Activated CD4-positive, alpha-beta memory T cell treated with anti-CD3 and anti-CD28 coated beads, Interleukin-2, amount 10 ng/mL, durations not matched to agents 7 days and 5 days (primary cell): ENCODE measurements at regions not wholly inside any gene's neighbourhood (a gene's known extent, or its start where the extent isn't known, plus 50 kb on each side); places are given as distances from the start of the nearest gene placed in this dataset.

Experiments used
- CTCF ChIA-PET: fragments of 350-600 bp; sonication (Branson Sonifier 250); formaldehyde crosslinking; loops from one replicate; lab custom pipeline; 2021; ENCODE audit warnings: antibody characterized with exemption, inconsistent platforms; lab: Charles Lee
- POLR2A ChIA-PET: fragments of 350-600 bp; sonication (Branson Sonifier 250); formaldehyde crosslinking; loops from one replicate; lab custom pipeline; 2021; ENCODE audit warnings: antibody characterized with exemption; lab: Charles Lee
- DNase-seq: peaks from one replicate; pipeline ENCODE4 v3.0.0-alpha.2; 2020
- H3K27ac Mint-ChIP-seq: one replicate; pipeline ENCODE4 v1.8.0; 2021; ENCODE audit warnings: mild to moderate bottlenecking, mixed read lengths
- H3K27me3 Mint-ChIP-seq: one replicate; pipeline ENCODE4 v1.8.0; 2021; ENCODE audit warnings: mixed read lengths
- H3K36me3 Mint-ChIP-seq: one replicate; pipeline ENCODE4 v1.8.0; 2021; ENCODE audit warnings: low read depth, mixed read lengths
- H3K4me1 Mint-ChIP-seq: one replicate; pipeline ENCODE4 v1.8.0; 2021; ENCODE audit warnings: mixed read lengths
- H3K4me3 Mint-ChIP-seq: one replicate; pipeline ENCODE4 v1.8.0; 2021; ENCODE audit warnings: mild to moderate bottlenecking, mixed read lengths
- H3K9me3 Mint-ChIP-seq: one replicate; pipeline ENCODE4 v1.8.0; 2021; ENCODE audit warnings: mixed read lengths

- Mint-ChIP-seq H3K4me1 (no peaks in the 10 kb centered on the region), H3K27ac (no peak overlapping the region), H3K27me3 (peaks cover 70% of the 10 kb centered on the region), H3K4me3 (no peak overlapping the region), H3K36me3 (no peaks in the 10 kb centered on the region), H3K9me3 (no peaks in the 10 kb centered on the region)
- DNase-seq = no peak
- ChIA-PET POLR2A (no interaction called here), CTCF (interaction anchor here (0.9 to 3.6 kb wide), 3 partner anchors 9 to 182 kb away, joined by 3 to 13 read pairs (median 4); no protein-coding TSS in a partner anchor)
Measured at GRCh38 chr5:73311291-73312110, 137.1 kb downstream of the FOXD1 start.

GRCh38 chr5:73307645-73308355 is 134.8 kb downstream of the TMEM174 start:
- no peak for DNase-seq
- Mint-ChIP-seq H3K4me3 (no peak overlapping the region), H3K36me3 (no peaks in the 10 kb centered on the region), H3K4me1 (no peaks in the 10 kb centered on the region), H3K27ac (no peak overlapping the region), H3K9me3 (no peaks in the 10 kb centered on the region), H3K27me3 (peaks cover 71% of the 10 kb centered on the region)
- POLR2A ChIA-PET = no interaction called here
- CTCF ChIA-PET = no interaction called here

GRCh38 chr5:73306741-73307275 is 133.8 kb downstream of the TMEM174 start:
- Mint-ChIP-seq H3K9me3 (no peaks in the 10 kb centered on the region), H3K27ac (no peak overlapping the region), H3K4me3 (no peak overlapping the region), H3K27me3 (peaks cover 70% of the 10 kb centered on the region), H3K36me3 (no peaks in the 10 kb centered on the region), H3K4me1 (no peaks in the 10 kb centered on the region)
- ChIA-PET CTCF (no interaction called here), POLR2A (no interaction called here)
- DNase-seq = no peak

- DNase-seq = no peak
- H3K4me1 Mint-ChIP-seq = no peaks in the 10 kb centered on the region
- CTCF ChIA-PET = interaction anchor here (1.0 to 1.2 kb wide), 2 partner anchors 89 to 149 kb away, joined by 3 read pairs; no protein-coding TSS in a partner anchor
- H3K27ac Mint-ChIP-seq = no peak overlapping the region
- POLR2A ChIA-PET = interaction anchor here (0.7 kb wide), 1 partner anchor 82 kb away, joined by 3 read pairs; no protein-coding TSS in a partner anchor
- peaks cover 72% of the 10 kb centered on the region for H3K27me3 Mint-ChIP-seq
- H3K9me3 Mint-ChIP-seq = no peaks in the 10 kb centered on the region
- H3K4me3 Mint-ChIP-seq = no peak overlapping the region
- H3K36me3 Mint-ChIP-seq = no peaks in the 10 kb centered on the region
Measured at GRCh38 chr5:73306078-73306719, 133.2 kb downstream of the TMEM174 start.

- POLR2A ChIA-PET = interaction anchor here (0.7 kb wide), 1 partner anchor 82 kb away, joined by 3 read pairs; no protein-coding TSS in a partner anchor
- no peaks in the 10 kb centered on the region for H3K36me3 Mint-ChIP-seq
Measured at GRCh38 chr5:73305386-73305785, 132.4 kb downstream of the TMEM174 start.

GRCh38 chr5:73304381-73304780 is 131.4 kb downstream of the TMEM174 start:
- H3K9me3 Mint-ChIP-seq = no peaks in the 10 kb centered on the region

More at GRCh38 chr5:73305386-73305785, 132.4 kb downstream of the TMEM174 start:
- no peak overlapping the region for H3K4me3 Mint-ChIP-seq
- H3K27ac Mint-ChIP-seq = no peak overlapping the region
- H3K9me3 Mint-ChIP-seq = no peaks in the 10 kb centered on the region
- no peak for DNase-seq
- CTCF ChIA-PET = interaction anchor here (1.0 to 1.2 kb wide), 2 partner anchors 89 to 149 kb away, joined by 3 read pairs; no protein-coding TSS in a partner anchor
- H3K4me1 Mint-ChIP-seq = no peaks in the 10 kb centered on the region
- peaks cover 78% of the 10 kb centered on the region for H3K27me3 Mint-ChIP-seq

GRCh38 chr5:73303148-73304079 is 130.4 kb downstream of the TMEM174 start:
- CTCF ChIA-PET = interaction anchor here (1.2 kb wide), 1 partner anchor 148 kb away, joined by 4 read pairs; no protein-coding TSS in a partner anchor
- Mint-ChIP-seq H3K9me3 (no peaks in the 10 kb centered on the region), H3K36me3 (peaks cover 3% of the 10 kb centered on the region), H3K4me1 (peaks cover 3% of the 10 kb centered on the region), H3K27ac (no peak overlapping the region), H3K4me3 (no peak overlapping the region), H3K27me3 (peaks cover 80% of the 10 kb centered on the region)
- POLR2A ChIA-PET = no interaction called here
- DNase-seq = no peak

More at GRCh38 chr5:73304381-73304780, 131.4 kb downstream of the TMEM174 start:
- ChIA-PET CTCF (no interaction called here), POLR2A (no interaction called here)
- no peaks in the 10 kb centered on the region for H3K4me1 Mint-ChIP-seq
- no peak for DNase-seq
- H3K36me3 Mint-ChIP-seq = peaks cover under 1% of the 10 kb centered on the region
- peaks cover 79% of the 10 kb centered on the region for H3K27me3 Mint-ChIP-seq
- no peak overlapping the region for H3K4me3 Mint-ChIP-seq
- H3K27ac Mint-ChIP-seq = no peak overlapping the region

- Mint-ChIP-seq H3K4me3 (no peak overlapping the region), H3K27ac (no peak overlapping the region), H3K36me3 (peaks cover 3% of the 10 kb centered on the region), H3K4me1 (peaks cover 3% of the 10 kb centered on the region), H3K9me3 (no peaks in the 10 kb centered on the region), H3K27me3 (peaks cover 78% of the 10 kb centered on the region)
- POLR2A ChIA-PET = no interaction called here
- no peak for DNase-seq
- CTCF ChIA-PET = interaction anchor here (1.2 kb wide), 1 partner anchor 148 kb away, joined by 4 read pairs; no protein-coding TSS in a partner anchor
Measured at GRCh38 chr5:73302797-73303147, 129.8 kb downstream of the TMEM174 start.

GRCh38 chr5:73301208-73301901 is 128.4 kb downstream of the TMEM174 start:
- CTCF ChIA-PET = no interaction called here
- Mint-ChIP-seq H3K4me1 (peaks cover 3% of the 10 kb centered on the region), H3K36me3 (peaks cover 3% of the 10 kb centered on the region), H3K9me3 (no peaks in the 10 kb centered on the region), H3K27ac (no peak overlapping the region), H3K4me3 (no peak overlapping the region), H3K27me3 (peaks cover 85% of the 10 kb centered on the region)
- POLR2A ChIA-PET = no interaction called here
- no peak for DNase-seq

- Mint-ChIP-seq H3K4me3 (no peak overlapping the region), H3K9me3 (no peaks in the 10 kb centered on the region), H3K27ac (no peak overlapping the region), H3K4me1 (peaks cover 3% of the 10 kb centered on the region), H3K36me3 (peaks cover 3% of the 10 kb centered on the region), H3K27me3 (peaks cover 85% of the 10 kb centered on the region)
- CTCF ChIA-PET = no interaction called here
- DNase-seq = no peak
- POLR2A ChIA-PET = no interaction called here
Measured at GRCh38 chr5:73300337-73301207, 127.6 kb downstream of the TMEM174 start.
